ENCODE measurements at regions not wholly inside any gene's neighbourhood (a gene's known extent, or its start where the extent isn't known, plus 50 kb on each side); places are given as distances from the start of the nearest gene placed in this dataset.
"Not testable (repeated sequence)": the region's sequence is repeated elsewhere in the genome, so short reads cannot be mapped to it uniquely, and the experiment has no call there.

DNA sequence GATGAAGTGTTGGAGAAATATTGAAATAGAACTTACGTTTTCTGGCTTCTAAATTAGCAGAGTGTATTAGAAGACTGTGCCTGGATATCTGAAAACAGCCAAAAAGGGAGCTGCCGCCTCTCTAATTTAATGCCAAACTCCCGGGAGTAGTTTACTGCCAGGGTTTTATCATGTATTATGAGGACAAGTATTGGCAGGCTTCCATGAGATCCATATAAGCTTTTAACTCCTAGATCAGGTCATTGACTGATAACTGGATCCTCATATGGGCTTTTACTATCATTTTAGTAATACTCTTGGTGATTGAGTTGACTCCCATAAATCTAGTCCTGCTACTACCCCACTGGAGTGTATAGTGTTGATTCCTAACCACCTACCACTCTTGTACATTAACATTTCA lies 178.4 kb upstream of the CXADR start:
- DNase-seq (ENCODE audit: low read depth), result no peak

DNA sequence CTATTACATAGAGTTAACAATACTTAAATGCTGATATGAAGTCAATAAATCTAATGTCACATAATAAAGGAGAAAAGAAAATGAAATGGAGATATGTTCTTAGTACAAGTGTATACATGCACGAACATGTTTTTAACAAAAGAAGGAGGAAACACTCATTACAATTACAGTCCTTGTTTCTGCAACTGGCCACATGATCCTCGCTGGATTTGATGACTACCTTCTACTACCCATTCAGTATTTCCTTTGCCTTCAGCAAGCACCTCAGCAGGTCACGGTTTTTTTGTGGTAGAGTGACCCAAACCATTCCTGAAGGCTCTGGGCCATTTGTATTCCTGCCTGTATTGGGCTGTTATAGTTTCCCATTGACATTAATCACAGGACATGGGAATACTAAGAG lies 172.8 kb upstream of the CXADR start:
- DNase-seq (ENCODE audit: low read depth), result no peak

GRCh38 chr21:17343055-17343454 lies 169.8 kb upstream of the CXADR start:
- DNase-seq (ENCODE audit: low read depth), result no peak

GRCh38 chr21:17348357-17348756 lies 164.5 kb upstream of the CXADR start:
- DNase-seq (ENCODE audit: low read depth), result no peak

- no peak for DNase-seq (ENCODE audit: low read depth)
Observed at GRCh38 chr21:17348849-17349248, 164.0 kb upstream of the CXADR start.

DNA sequence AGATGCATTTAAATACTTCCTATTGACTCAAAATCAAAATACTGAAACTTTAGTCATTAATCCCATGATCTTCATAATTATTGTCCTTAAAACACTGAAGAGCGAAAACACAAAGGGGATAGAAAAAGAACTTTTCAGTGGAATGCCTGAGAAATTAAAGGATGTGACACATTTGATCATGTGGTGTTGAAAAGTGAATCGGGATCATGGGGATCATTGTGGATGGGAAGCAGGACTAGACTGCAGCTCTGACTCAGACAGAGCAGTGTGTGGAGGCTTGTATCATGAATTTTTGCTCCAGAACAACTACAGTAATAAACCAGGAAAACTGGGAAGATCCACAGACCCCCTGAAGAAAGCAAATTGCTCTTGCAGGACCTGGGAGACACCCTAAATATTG lies 161.1 kb upstream of the CXADR start:
- DNase-seq (ENCODE audit: low read depth), result no peak

- DNase-seq (ENCODE audit: low read depth), result no peak
Observed at GRCh38 chr21:17352996-17353655, 159.7 kb upstream of the CXADR start.

DNA sequence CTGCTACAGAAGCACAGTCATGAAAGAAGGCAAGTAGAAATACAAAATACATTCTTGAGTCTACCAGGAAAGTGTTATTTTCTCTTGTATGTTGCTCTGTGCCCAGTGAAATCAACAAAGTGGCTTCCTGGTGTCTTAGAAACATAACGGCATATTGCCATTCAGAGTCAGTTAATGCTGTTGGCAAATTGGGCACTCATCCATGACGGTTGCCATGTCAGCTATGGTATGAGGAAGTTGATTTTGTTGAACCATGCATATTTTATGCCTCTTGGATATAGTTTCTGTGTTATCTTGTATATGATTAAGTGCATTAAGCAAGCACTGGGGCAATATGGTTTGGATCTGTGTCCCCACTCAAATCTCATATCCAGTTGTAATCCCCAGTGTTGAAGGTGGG lies 153.1 kb upstream of the CXADR start:
- DNase-seq (ENCODE audit: low read depth), result no peak

- DNase-seq (ENCODE audit: low read depth), result no peak
Observed at GRCh38 chr21:17368748-17369363, 144.0 kb upstream of the CXADR start.

DNA sequence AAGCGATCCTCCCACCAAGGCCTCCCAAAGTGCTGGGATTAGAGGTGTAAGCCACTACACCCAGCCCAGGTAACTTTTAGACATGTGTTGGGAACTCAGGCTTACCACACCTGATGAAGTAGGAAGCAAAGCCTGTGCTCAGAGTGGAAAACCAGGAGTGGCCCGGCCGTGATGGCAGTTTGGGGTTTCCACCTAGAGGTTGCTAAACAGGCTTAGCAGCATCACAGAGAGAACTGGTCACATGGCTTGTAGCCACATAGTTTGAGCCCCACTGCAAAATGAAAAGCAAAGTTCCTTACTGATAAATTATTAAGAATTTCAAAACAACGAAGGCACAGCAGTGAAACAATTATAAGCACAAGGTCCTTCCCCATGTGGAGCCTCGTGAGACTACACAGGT lies 142.6 kb upstream of the CXADR start:
- DNase-seq (ENCODE audit: low read depth), result no peak

DNA sequence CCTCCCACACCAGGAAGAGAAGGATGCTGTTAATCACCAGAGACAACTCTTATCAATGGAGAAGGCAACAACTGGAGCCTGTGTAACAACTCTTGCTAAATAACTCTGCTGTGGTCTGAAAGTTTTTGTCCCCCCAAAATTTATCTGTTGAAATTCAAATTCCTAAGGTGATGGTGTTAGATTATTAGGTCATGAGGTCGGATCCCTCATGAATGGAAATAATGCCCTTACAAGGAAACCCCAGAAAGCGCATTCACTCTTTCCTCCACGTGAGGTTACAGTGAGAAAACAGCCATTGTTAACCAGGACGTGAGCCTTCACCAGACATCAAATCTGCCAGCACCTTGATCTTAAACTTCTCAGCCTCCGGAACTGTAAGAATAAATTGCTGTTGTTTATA lies 141.9 kb upstream of the CXADR start:
- DNase-seq (ENCODE audit: low read depth), result no peak

GRCh38 chr21:17371450-17371849 lies 141.4 kb upstream of the CXADR start:
- no peak for DNase-seq (ENCODE audit: low read depth)

GRCh38 chr21:17372200-17372599 lies 140.6 kb upstream of the CXADR start:
- DNase-seq (ENCODE audit: low read depth), result no peak

GRCh38 chr21:17386498-17386897 lies 126.3 kb upstream of the CXADR start:
- DNase-seq (ENCODE audit: low read depth), result no peak

DNA sequence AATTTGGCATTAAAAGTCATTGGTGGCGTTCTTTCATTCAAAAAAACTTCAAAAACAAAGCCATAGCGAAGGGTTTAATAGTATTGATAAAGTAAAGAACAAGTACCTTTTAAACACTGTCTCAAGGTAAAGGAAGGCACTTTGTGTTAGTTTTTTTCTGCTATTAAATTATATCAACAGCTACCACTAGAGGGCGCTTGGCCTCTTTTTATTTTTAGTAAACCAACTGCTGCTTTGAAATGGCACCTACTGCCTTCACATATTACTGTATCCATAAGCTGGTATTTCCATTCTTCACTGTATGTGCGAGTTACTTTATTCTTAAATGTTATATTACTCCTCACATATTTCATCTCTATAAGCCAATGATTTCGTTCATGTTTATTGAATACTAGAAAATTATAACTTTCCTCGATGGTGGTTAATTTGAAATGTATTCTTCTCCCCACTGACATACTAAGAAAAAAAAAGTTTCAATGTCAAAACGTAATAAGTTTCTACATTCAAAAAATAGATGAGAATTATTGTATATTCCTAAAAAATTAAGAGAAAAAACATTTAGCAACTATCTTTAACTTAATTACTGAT lies 125.7 kb upstream of the CXADR start:
- DNase-seq (ENCODE audit: low read depth), result peak; percentile 11

DNA sequence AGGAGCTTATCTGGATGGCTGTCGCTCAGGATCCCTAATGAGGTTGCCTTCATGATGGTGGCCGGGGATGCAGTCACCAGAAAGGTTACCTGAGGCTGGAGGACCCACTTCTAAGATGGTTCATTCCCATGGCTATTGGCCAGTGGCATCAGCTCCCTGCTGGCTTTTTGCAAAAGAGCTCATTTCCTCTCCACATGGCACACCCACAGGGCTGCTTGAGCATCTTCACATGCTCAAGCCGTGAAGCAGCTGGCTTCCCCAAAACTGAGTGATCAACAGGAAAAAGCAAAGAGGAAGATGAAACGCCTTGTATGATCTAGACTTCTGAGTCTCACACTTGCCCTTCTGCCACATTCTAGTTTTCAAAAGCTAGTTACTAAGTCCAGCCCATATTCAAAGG lies 124.6 kb upstream of the CXADR start:
- DNase-seq (ENCODE audit: low read depth), result no peak

GRCh38 chr21:17389311-17389710 lies 123.5 kb upstream of the CXADR start:
- no peak for DNase-seq (ENCODE audit: low read depth)

DNA sequence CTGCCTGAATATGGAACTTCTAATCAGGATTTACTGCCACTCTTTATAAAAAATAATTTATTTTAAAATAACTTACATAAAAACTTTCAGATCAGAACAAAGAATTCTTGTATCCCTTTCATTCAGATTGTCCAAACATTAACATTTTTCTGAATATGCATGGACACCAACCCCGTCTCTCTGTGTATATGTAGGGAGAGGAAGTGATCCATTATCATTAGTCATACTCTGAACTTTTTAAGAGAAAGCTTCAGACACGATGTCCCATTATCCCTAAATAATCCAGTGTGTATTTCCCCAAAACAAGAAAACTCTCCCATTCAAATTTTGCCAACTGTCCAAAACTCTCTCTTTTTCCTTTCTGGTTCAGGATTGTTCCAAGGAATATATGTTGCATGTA lies 122.3 kb upstream of the CXADR start:
- DNase-seq (ENCODE audit: low read depth), result no peak

DNA sequence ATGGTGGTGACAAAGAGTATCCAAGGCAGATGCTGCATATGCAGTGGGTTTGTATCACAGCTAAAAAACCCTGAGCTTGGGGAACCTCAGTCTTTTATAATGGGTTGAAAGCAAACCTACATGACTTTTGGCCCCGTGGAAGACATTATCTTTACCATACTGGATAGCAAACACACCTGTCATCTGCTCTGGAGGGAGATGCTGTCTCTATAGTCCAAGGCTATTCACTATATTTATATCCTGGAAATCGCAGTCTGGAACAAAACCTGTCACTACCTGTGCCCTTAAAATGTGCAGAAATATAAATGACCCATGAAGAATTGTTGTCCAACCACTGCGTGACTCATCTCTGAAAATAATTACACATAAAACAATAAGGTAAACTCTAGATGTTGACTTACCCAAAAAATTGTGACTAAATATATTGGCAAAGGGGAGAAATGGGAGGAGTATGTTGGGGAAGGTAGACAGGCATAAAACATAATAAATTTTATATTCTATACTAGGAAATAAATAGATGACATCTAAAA lies 121.0 kb upstream of the CXADR start:
- DNase-seq (ENCODE audit: low read depth), result no peak

- no peak for DNase-seq (ENCODE audit: low read depth)
Observed at GRCh38 chr21:17393413-17393812, 119.4 kb upstream of the CXADR start.

GRCh38 chr21:17396948-17397347 lies 115.9 kb upstream of the CXADR start:
- no peak for DNase-seq (ENCODE audit: low read depth)

- no peak for DNase-seq (ENCODE audit: low read depth)
Observed at GRCh38 chr21:17397703-17398102, 115.1 kb upstream of the CXADR start.

- not testable (repeated sequence) for DNase-seq (ENCODE audit: low read depth)
Observed at GRCh38 chr21:17398954-17399353, 113.9 kb upstream of the CXADR start.

GRCh38 chr21:17402937-17403336 lies 109.9 kb upstream of the CXADR start:
- no peak for DNase-seq (ENCODE audit: low read depth)
